Activated T-helper 2 cell treated with anti-CD3 and anti-CD28 coated beads, Interferon-gamma antibody, Interleukin-2, Interleukin-4, amounts not matched to agents 10 μg/mL and 5 μg/mL and 100 μg/mL, durations not matched to agents 14 hours and 24 hours and 36 hours (primary cell): ENCODE measurements at regions not wholly inside any gene's neighbourhood (a gene's known extent, or its start where the extent isn't known, plus 50 kb on each side); places are given as distances from the start of the nearest gene placed in this dataset.
"Not testable (repeated sequence)": the region's sequence is repeated elsewhere in the genome, so short reads cannot be mapped to it uniquely, and the experiment has no call there.

Experiments used
- DNase-seq: peaks from one replicate; pipeline ENCODE4 v3.0.0; 2021; ENCODE audit warnings: low spot score
- H3K27ac Mint-ChIP-seq: one replicate; pipeline ENCODE4 v1.8.0; 2021; ENCODE audit warnings: mixed read lengths
- H3K27me3 Mint-ChIP-seq: one replicate; pipeline ENCODE4 v1.8.0; 2021; ENCODE audit warnings: low read depth, mixed read lengths
- H3K36me3 Mint-ChIP-seq: one replicate; pipeline ENCODE4 v1.8.0; 2021; ENCODE audit warnings: low read depth, mixed read lengths
- H3K4me1 Mint-ChIP-seq: one replicate; pipeline ENCODE4 v1.8.0; 2021; ENCODE audit warnings: low read depth, mixed read lengths
- H3K4me3 Mint-ChIP-seq: one replicate; pipeline ENCODE4 v1.8.0; 2021; ENCODE audit warnings: low read depth, mild to moderate bottlenecking, moderate library complexity, mixed read lengths
- H3K9me3 Mint-ChIP-seq: one replicate; pipeline ENCODE4 v1.8.0; 2021; ENCODE audit warnings: mixed read lengths
- intact Hi-C: fragments of 100-400 bp; cut with micrococcal nuclease; formaldehyde crosslinking; loops from one replicate; pipeline ENCODE4 v1.15.1; 2023

- no peak overlapping the region for H3K4me3 Mint-ChIP-seq
- H3K27ac Mint-ChIP-seq, result no peak overlapping the region
- DNase-seq, result no peak
- no peaks in the 10 kb centered on the region for H3K4me1 Mint-ChIP-seq
- H3K27me3 Mint-ChIP-seq, result no peaks in the 10 kb centered on the region
- H3K9me3 Mint-ChIP-seq, result peaks cover 19% of the 10 kb centered on the region
- H3K36me3 Mint-ChIP-seq, result no peaks in the 10 kb centered on the region
- intact Hi-C loops, result no loop called here
These were observed 675.1 kb downstream of the HTR1B start for GRCh38 chr6:76788155-76788554.

GRCh38 chr6:76779068-76779467 is 684.2 kb downstream of the HTR1B start:
- H3K27me3 Mint-ChIP-seq, result no peaks in the 10 kb centered on the region
- no peak overlapping the region for H3K4me3 Mint-ChIP-seq
- no peak for DNase-seq
- no peaks in the 10 kb centered on the region for H3K36me3 Mint-ChIP-seq
- no peak overlapping the region for H3K27ac Mint-ChIP-seq
- intact Hi-C loops, result no loop called here
- H3K9me3 Mint-ChIP-seq, result peaks cover 16% of the 10 kb centered on the region
- no peaks in the 10 kb centered on the region for H3K4me1 Mint-ChIP-seq

GRCh38 chr6:76776876-76777275 is 686.4 kb downstream of the HTR1B start:
- H3K4me1 Mint-ChIP-seq, result no peaks in the 10 kb centered on the region
- no peak for DNase-seq
- no peak overlapping the region for H3K27ac Mint-ChIP-seq
- H3K4me3 Mint-ChIP-seq, result no peak overlapping the region
- peaks cover 14% of the 10 kb centered on the region for H3K9me3 Mint-ChIP-seq
- H3K36me3 Mint-ChIP-seq, result no peaks in the 10 kb centered on the region
- no peaks in the 10 kb centered on the region for H3K27me3 Mint-ChIP-seq
- intact Hi-C loops, result no loop called here

DNA sequence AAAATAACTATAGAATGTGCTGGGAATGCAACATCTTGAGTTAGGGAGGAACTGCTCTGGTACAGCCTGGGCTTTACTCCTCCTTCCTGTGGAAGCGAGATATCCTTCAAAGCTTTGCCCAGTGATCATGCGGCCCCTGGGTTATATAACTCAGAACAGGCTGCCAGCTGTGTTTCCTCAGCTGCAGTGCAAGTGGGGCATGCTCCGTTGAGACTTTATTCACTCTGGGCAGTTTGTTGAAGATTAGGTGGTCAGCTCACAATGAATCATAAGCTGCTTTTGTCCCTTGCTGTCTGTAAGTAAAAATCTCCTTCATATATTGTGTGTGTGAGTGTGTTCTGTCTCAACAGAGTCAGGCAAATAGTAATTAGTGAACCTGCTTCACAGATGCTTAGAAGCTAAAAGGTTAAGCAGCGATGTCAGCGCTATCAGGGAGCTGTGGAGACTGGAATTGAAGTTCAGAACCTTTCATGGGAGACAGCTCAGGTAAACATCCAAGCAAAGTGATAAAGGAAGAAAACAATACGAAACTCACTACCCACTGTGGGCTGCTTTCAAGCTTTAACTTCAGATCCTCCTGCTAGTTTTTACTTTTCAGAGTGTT is 688.4 kb downstream of the HTR1B start:
- Mint-ChIP-seq H3K27me3 (no peaks in the 10 kb centered on the region), H3K36me3 (no peaks in the 10 kb centered on the region), H3K4me3 (no peak overlapping the region), H3K9me3 (peaks cover 14% of the 10 kb centered on the region), H3K4me1 (no peaks in the 10 kb centered on the region), H3K27ac (no peak overlapping the region)
- DNase-seq, result no peak
- intact Hi-C loops, result no loop called here

GRCh38 chr6:76772951-76773350 is 690.3 kb downstream of the HTR1B start:
- H3K27me3 Mint-ChIP-seq, result no peaks in the 10 kb centered on the region
- H3K4me3 Mint-ChIP-seq, result no peak overlapping the region
- intact Hi-C loops, result no loop called here
- H3K27ac Mint-ChIP-seq, result no peak overlapping the region
- peaks cover 11% of the 10 kb centered on the region for H3K9me3 Mint-ChIP-seq
- DNase-seq, result no peak
- H3K36me3 Mint-ChIP-seq, result no peaks in the 10 kb centered on the region
- H3K4me1 Mint-ChIP-seq, result no peaks in the 10 kb centered on the region

GRCh38 chr6:76771059-76771634 is 692.1 kb downstream of the HTR1B start:
- Mint-ChIP-seq H3K36me3 (no peaks in the 10 kb centered on the region), H3K27ac (no peak overlapping the region), H3K27me3 (no peaks in the 10 kb centered on the region), H3K4me1 (no peaks in the 10 kb centered on the region), H3K4me3 (no peak overlapping the region), H3K9me3 (peaks cover 5% of the 10 kb centered on the region)
- no peak for DNase-seq
- intact Hi-C loops, result no loop called here

DNA sequence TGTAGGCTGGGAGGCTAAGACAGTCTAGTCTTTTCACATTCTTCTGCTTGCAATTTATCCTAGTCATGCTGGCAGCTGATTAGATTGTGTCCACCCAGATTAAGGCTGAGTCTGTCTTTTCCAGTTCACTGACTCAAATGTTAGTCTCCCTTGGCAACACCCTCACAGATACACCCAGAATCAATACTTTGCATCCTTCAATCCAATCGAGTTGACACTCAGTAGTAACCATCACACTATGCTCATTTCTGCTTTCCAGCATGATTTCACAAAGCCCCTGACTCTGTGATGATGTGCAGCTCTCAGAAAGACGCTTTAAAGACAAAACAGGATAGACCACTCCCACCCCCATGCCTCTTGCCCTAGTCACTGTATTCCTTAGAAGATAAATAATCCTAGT is 693.0 kb downstream of the HTR1B start:
- no peaks in the 10 kb centered on the region for H3K4me1 Mint-ChIP-seq
- no peak for DNase-seq
- no peak overlapping the region for H3K27ac Mint-ChIP-seq
- H3K9me3 Mint-ChIP-seq, result peaks cover 5% of the 10 kb centered on the region
- no peaks in the 10 kb centered on the region for H3K36me3 Mint-ChIP-seq
- no peak overlapping the region for H3K4me3 Mint-ChIP-seq
- intact Hi-C loops, result no loop called here
- no peaks in the 10 kb centered on the region for H3K27me3 Mint-ChIP-seq

DNA sequence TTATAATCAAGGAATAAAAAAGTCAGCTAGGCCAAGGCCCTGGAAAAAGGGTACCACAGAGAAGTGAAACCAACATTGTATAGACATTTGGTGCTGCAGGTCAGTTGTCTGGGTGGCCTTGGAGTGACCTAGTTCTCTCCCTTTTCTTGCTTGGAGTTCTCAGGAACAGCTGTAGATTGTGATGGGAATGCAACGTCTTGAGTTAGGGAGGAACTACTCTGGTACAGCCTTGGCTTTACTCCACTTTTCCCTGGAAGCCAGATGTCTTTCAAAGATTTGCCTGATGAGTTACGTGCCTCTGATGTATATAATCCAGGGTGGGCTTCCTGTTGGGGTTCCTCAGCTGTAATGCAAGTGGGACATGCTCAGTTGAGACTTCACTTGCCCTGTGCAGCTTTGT is 694.7 kb downstream of the HTR1B start:
- no peak for DNase-seq
- Mint-ChIP-seq H3K9me3 (peaks cover 5% of the 10 kb centered on the region), H3K4me1 (no peaks in the 10 kb centered on the region), H3K27ac (no peak overlapping the region), H3K27me3 (no peaks in the 10 kb centered on the region), H3K4me3 (no peak overlapping the region), H3K36me3 (no peaks in the 10 kb centered on the region)
- intact Hi-C loops, result no loop called here

- Mint-ChIP-seq H3K4me3 (no peak overlapping the region), H3K4me1 (no peaks in the 10 kb centered on the region), H3K27me3 (no peaks in the 10 kb centered on the region), H3K27ac (no peak overlapping the region), H3K36me3 (no peaks in the 10 kb centered on the region), H3K9me3 (no peaks in the 10 kb centered on the region)
- intact Hi-C loops, result no loop called here
- no peak for DNase-seq
These were observed 691.6 kb upstream of the IMPG1 start for GRCh38 chr6:76764057-76764456.

DNA sequence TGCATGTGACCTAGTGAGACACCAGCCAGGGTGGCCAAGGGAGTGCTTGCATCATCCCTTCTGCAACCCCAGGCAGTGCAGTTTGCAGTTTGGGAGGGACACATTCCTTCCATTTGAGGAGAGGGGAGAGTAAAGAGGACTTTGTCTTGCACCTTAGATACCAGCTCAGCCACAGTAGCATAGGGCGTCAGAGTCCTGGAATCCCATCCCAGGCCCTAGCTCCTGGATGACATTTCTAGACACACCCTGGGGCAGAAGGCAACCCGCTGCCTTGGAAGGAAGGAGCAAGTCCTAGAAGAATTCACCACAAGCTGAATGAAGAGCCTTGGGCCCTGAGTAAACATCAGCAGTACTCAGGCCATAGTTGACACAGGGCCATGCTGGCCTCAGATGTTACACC is 680.4 kb upstream of the IMPG1 start:
- intact Hi-C loops, result no loop called here
- no peak overlapping the region for H3K4me3 Mint-ChIP-seq
- no peaks in the 10 kb centered on the region for H3K4me1 Mint-ChIP-seq
- H3K27ac Mint-ChIP-seq, result no peak overlapping the region
- no peak for DNase-seq
- peaks cover 40% of the 10 kb centered on the region for H3K9me3 Mint-ChIP-seq
- no peaks in the 10 kb centered on the region for H3K27me3 Mint-ChIP-seq
- H3K36me3 Mint-ChIP-seq, result no peaks in the 10 kb centered on the region

DNA sequence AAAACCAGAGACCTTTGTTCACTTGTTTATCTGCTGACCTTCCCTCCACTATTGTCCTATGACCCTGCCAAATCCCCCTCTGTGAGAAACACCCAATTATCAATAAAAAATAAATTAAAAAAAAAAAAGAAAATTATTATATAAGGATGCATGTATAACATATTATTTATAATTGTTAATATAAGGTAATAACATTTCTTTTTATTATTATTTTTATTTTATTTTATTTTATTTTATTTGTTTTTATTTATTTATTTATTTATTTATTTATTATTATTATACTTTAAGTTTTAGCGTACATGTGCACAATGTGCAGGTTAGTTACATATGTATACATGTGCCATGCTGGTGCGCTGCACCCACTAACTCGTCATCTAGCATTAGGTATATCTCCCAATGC is 672.9 kb upstream of the IMPG1 start:
- H3K27ac Mint-ChIP-seq, H3K27me3 Mint-ChIP-seq, H3K4me3 Mint-ChIP-seq, H3K4me1 Mint-ChIP-seq, H3K36me3 Mint-ChIP-seq, DNase-seq, intact Hi-C loops: not testable (repeated sequence)
- H3K9me3 Mint-ChIP-seq, result peaks cover 29% of the 10 kb centered on the region

GRCh38 chr6:76744151-76744720 is 671.8 kb upstream of the IMPG1 start:
- H3K27me3 Mint-ChIP-seq, H3K36me3 Mint-ChIP-seq, H3K27ac Mint-ChIP-seq, H3K4me1 Mint-ChIP-seq, intact Hi-C loops, DNase-seq, H3K4me3 Mint-ChIP-seq: not testable (repeated sequence)
- H3K9me3 Mint-ChIP-seq, result peaks cover 32% of the 10 kb centered on the region

GRCh38 chr6:76742919-76743318 is 670.5 kb upstream of the IMPG1 start:
- Mint-ChIP-seq H3K36me3 (no peaks in the 10 kb centered on the region), H3K27me3 (no peaks in the 10 kb centered on the region), H3K4me1 (no peaks in the 10 kb centered on the region), H3K27ac (no peak overlapping the region), H3K4me3 (no peak overlapping the region), H3K9me3 (peaks cover 31% of the 10 kb centered on the region)
- no peak for DNase-seq
- intact Hi-C loops, result no loop called here
